ENCODE measurements at regions not wholly inside any gene's neighbourhood (a gene's known extent, or its start where the extent isn't known, plus 50 kb on each side); places are given as distances from the start of the nearest gene placed in this dataset.

- no peak for FAIRE-seq
- H3K27me3 ChIP-seq (replicated peaks in 1 of 4; ENCODE audit: control insufficient read depth in 3 of 4, extremely low read depth in 1 of 4, insufficient read depth in 3 of 4, low read length in 3 of 4): no peaks in the 10 kb centered on the region; a peak in 1 of 7 replicates
- H3K79me1 ChIP-seq (ENCODE audit: low read depth, low read length): no peaks in the 10 kb centered on the region
- no peak overlapping the region for H3K23ac ChIP-seq (ENCODE audit: insufficient read length)
- no peak overlapping the region for H4K8ac ChIP-seq (ENCODE audit: extremely low read depth, insufficient read depth, low read length)
- H2BK5ac ChIP-seq (ENCODE audit: low read depth, low read length): no peak overlapping the region
- H2AK5ac ChIP-seq (ENCODE audit: low read depth, low read length): no peak overlapping the region
- no peak overlapping the region for H2BK120ac ChIP-seq (replicated peaks; ENCODE audit: low read depth, low read length)
- no peak overlapping the region for H3K4me2 ChIP-seq (ENCODE audit: insufficient read depth in 1 of 2, low read depth in 2 of 2, low read length in 2 of 2)
- no peaks in the 10 kb centered on the region for H3K23me2 ChIP-seq (ENCODE audit: low read depth, low read length)
- H4K91ac ChIP-seq (replicated peaks; ENCODE audit: insufficient read length, low read length): no peak overlapping the region
- H2BK12ac ChIP-seq (ENCODE audit: low read depth, low read length): no peak overlapping the region
- H3K9me3 ChIP-seq (ENCODE audit: insufficient read depth in 2 of 2, low read depth in 1 of 2, low read length in 1 of 2): no peaks in the 10 kb centered on the region
- DNase-seq (ENCODE audit: low read depth in 1 of 2, low spot score in 2 of 2): no peak
- no peak overlapping the region for H4K5ac ChIP-seq (ENCODE audit: insufficient read length, low read depth, low read length)
- H3K79me2 ChIP-seq (ENCODE audit: control insufficient read depth in 1 of 2, insufficient read depth in 2 of 2, low read length in 2 of 2): no peaks in the 10 kb centered on the region
- peaks cover 0 to 3% of the 10 kb centered on the region in 2 experiments for H4K20me1 ChIP-seq (replicated peaks in 1 of 2; ENCODE audit: control insufficient read depth in 1 of 2, insufficient read depth in 2 of 2, low read length in 2 of 2)
- H3K4me3 ChIP-seq (ENCODE audit: extremely low read depth in 1 of 4, insufficient read depth in 2 of 4, low read depth in 3 of 4, low read length in 4 of 4): no peak overlapping the region
- ChIA-PET CTCF (ENCODE audit: partially characterized antibody) (interaction anchor here (1.0 to 1.8 kb wide), 5 partner anchors 13 to 188 kb away, joined by 3 to 7 read pairs (median 5); no protein-coding TSS in a partner anchor), POLR2A (ENCODE audit: partially characterized antibody) (interaction anchor here (0.7 kb wide), 1 partner anchor 334 kb away, joined by 3 read pairs; the partner anchor contains the start of gene KMT5A)
- H3K27ac ChIP-seq (ENCODE audit: low read depth, low read length): no peak overlapping the region
- WGBS, 2 experiments (ENCODE audit: extremely low coverage in 1 of 2, insufficient coverage in 1 of 2, insufficient read length in 1 of 2, insufficient replicate concordance in 2 of 2, low coverage in 1 of 2, low lambda C conversion rate in 2 of 2, missing lambda C conversion rate in 1 of 2): 88% methylated on average over 8 of the region's 8 CpGs; no CpG with 5 or more reads in 1 of the 2 experiments
- no peak overlapping the region for H2BK20ac ChIP-seq (ENCODE audit: low read length)
- no peak overlapping the region for H3K9ac ChIP-seq (replicated peaks in 1 of 4; ENCODE audit: extremely low read depth in 1 of 4, low read depth in 3 of 4, low read length in 3 of 4)
- H3K18ac ChIP-seq (ENCODE audit: extremely low read depth, low read length): no peak overlapping the region
- no peak overlapping the region for H3K56ac ChIP-seq (replicated peaks; ENCODE audit: insufficient read length, low read depth, low read length)
- no peak overlapping the region for H3K4ac ChIP-seq (replicated peaks; ENCODE audit: insufficient read length, low read depth, low read length)
- H3K4me1 ChIP-seq (replicated peaks in 1 of 4; ENCODE audit: control insufficient read depth in 3 of 4, insufficient read depth in 4 of 4, low read length in 3 of 4): no peaks in the 10 kb centered on the region
- H3K14ac ChIP-seq (ENCODE audit: insufficient read length): peak overlapping the region; percentile 58
- H3K36me3 ChIP-seq (ENCODE audit: control insufficient read depth in 2 of 4, insufficient read depth in 4 of 4, low read length in 3 of 4): no peaks in the 10 kb centered on the region
- H2BK15ac ChIP-seq (ENCODE audit: low read length): no peak overlapping the region
- no peak overlapping the region for H2AFZ ChIP-seq (ENCODE audit: low read length)
- no peak for TF ChIP-seq E2F6 (IDR thresholded peaks at IDR 0.05)
- no peak for TF ChIP-seq EZH2 (IDR thresholded peaks at IDR 0.05; ENCODE audit: low read depth, low read length, severe bottlenecking)
- no peak for TF ChIP-seq CBX5 (IDR thresholded peaks at IDR 0.05; ENCODE audit: low read depth, low read length)
- no peak for TF ChIP-seq POU5F1 (IDR thresholded peaks at IDR 0.05; ENCODE audit: low read depth, low read length)
- TF ChIP-seq BCL11A (IDR thresholded peaks at IDR 0.05; ENCODE audit: low read depth in 2 of 2, low read length in 2 of 2): no peak
- TF ChIP-seq RNF2 (IDR thresholded peaks at IDR 0.05; ENCODE audit: borderline replicate concordance, low read depth, low read length, missing control alignments, poor library complexity, severe bottlenecking): no peak
- no peak for TF ChIP-seq RXRA (IDR thresholded peaks at IDR 0.05; ENCODE audit: insufficient read depth, low read depth, low read length)
- TF ChIP-seq SIRT6 (IDR thresholded peaks at IDR 0.05; ENCODE audit: low read length): no peak
- no peak for TF ChIP-seq POLR2AphosphoS5 (IDR thresholded peaks at IDR 0.05; ENCODE audit: low read depth, low read length)
- TF ChIP-seq NRF1 (IDR thresholded peaks at IDR 0.05; ENCODE audit: low read depth, low read length): no peak
- TF ChIP-seq EP300 (IDR thresholded peaks at IDR 0.05; ENCODE audit: borderline replicate concordance in 1 of 2, low read depth in 2 of 2, low read length in 2 of 2): no peak
These were observed 69.1 kb downstream of the ARL6IP4 start for GRCh38 chr12:123049398-123050240.
